HepG2 (cell line): ENCODE measurements at regions not wholly inside any gene's neighbourhood (a gene's known extent, or its start where the extent isn't known, plus 50 kb on each side); places are given as distances from the start of the nearest gene placed in this dataset.

ENCODE experiments used
- ATAC-seq: fragments of 200-7000 bp; cut with Tn5 transposase; 3 replicates; pipeline ENCODE4 v1.9.1; 2020; ENCODE audit warnings: mild to moderate bottlenecking, moderate library complexity
- BruUV-seq: library from RNA; stranded (reverse); fragments of 400-500 nt; replicated peaks from 2 replicates; lab custom pipeline; 2021; lab: Mats Ljungman, UMichigan
- CTCF ChIA-PET: fragments of 300-600 bp; formaldehyde crosslinking; extraction: SDS; loops from one replicate; lab custom pipeline; 2021; ENCODE audit warnings: low total read pairs, inconsistent platforms, low intra/inter-chr PET ratio; lab: Yijun Ruan, JAX
- POLR2A ChIA-PET: fragments of 350-600 bp; sonication (Branson Sonifier 250); formaldehyde crosslinking; loops from one replicate; lab custom pipeline; 2020; ENCODE audit warnings: antibody characterized with exemption, inconsistent platforms; lab: Yijun Ruan, JAX
- DNase-seq: peaks from one replicate; pipeline ENCODE4 v3.0.0-alpha.2; 2015; ENCODE audit warnings: low spot score
- FAIRE-seq: peaks from 3 replicates; lab custom pipeline; 2011; peaks lifted over from hg19 to GRCh38; lab: Jason Lieb, UNC
- H2AFZ ChIP-seq: one replicate; pipeline ENCODE4 v1.6.1; 2011; ENCODE audit warnings: low read length, inconsistent platforms
- H3K27ac ChIP-seq: fragments of 300-600 bp; 3 replicates; pipeline ENCODE4 v1.8.0; 2011; ENCODE audit warnings: mixed run types, mild to moderate bottlenecking, mixed read lengths, low read length, inconsistent platforms; ENCODE audit not compliant: insufficient read depth; ENCODE audit errors: extremely low read length
- H3K27me3 ChIP-seq, 2 experiments: fragments of 200-600 bp in 1 of 2; 2 replicates in 1 of 2; 3 replicates in 1 of 2; pipeline versions ENCODE4 v1.6.0 to v1.8.0; 2011; ENCODE audit warnings: low read length in 2 of 2, mild to moderate bottlenecking in 2 of 2, moderate library complexity in 2 of 2, inconsistent platforms in 1 of 2; ENCODE audit not compliant: insufficient read depth in 2 of 2, control insufficient read depth in 1 of 2
- H3K36me3 ChIP-seq, 2 experiments: fragments of 200-600 bp in 1 of 2; replicated peaks in 1 of 2; 2 replicates in 1 of 2; 3 replicates in 1 of 2; pipeline versions ENCODE4 v1.5.1 to v1.8.0; 2011; ENCODE audit warnings: low read length in 2 of 2, inconsistent platforms in 1 of 2; ENCODE audit not compliant: insufficient read depth in 2 of 2, control insufficient read depth in 1 of 2
- H3K4me1 ChIP-seq: 2 replicates; pipeline ENCODE4 v1.5.1; 2012; ENCODE audit warnings: low read length, inconsistent platforms; ENCODE audit not compliant: insufficient read depth
- H3K4me2 ChIP-seq: 2 replicates; pipeline ENCODE4 v1.6.0; 2011; ENCODE audit warnings: low read depth, low read length, inconsistent platforms
- H3K4me3 ChIP-seq, 3 experiments: fragments of 200-600 bp in 1 of 3; sonication (generic), shearing (Covaris generic) in 1 of 3; replicated peaks in 1 of 3; 2 replicates each; pipeline ENCODE4 v1.5.1; 2011 to 2016; ENCODE audit warnings: low read length in 3 of 3, inconsistent platforms in 2 of 3, low read depth in 2 of 3, mild to moderate bottlenecking in 2 of 3, control low read depth in 1 of 3, mixed read lengths in 1 of 3; ENCODE audit not compliant: insufficient read depth in 1 of 3
- H3K79me2 ChIP-seq: one replicate; pipeline ENCODE4 v1.6.1; 2011; ENCODE audit warnings: low read length, inconsistent platforms; ENCODE audit not compliant: insufficient read depth
- H3K9ac ChIP-seq: 2 replicates; pipeline ENCODE4 v1.6.0; 2011; ENCODE audit warnings: mild to moderate bottlenecking, low read depth, low read length, inconsistent platforms; ENCODE audit not compliant: insufficient read depth
- H3K9me3 ChIP-seq: 2 replicates; pipeline ENCODE4 v1.5.1; 2012; ENCODE audit warnings: mild to moderate bottlenecking, low read length
- H4K20me1 ChIP-seq: 2 replicates; pipeline ENCODE4 v1.6.0; 2011; ENCODE audit warnings: inconsistent platforms, mild to moderate bottlenecking, low read length, moderate library complexity; ENCODE audit not compliant: insufficient read depth
- CCAR2 ChIP-seq: fragments of 200-400 bp; formaldehyde crosslinking; optimal IDR thresholded peaks from 2 replicates; pipeline ENCODE3; 2018; ENCODE audit warnings: low read depth, mild to moderate bottlenecking, low read length, moderate library complexity
- ELF1 ChIP-seq: sonication (generic); formaldehyde crosslinking; IDR thresholded peaks from 2 replicates; pipeline ENCODE4 v1.4.0; 2020; ENCODE audit warnings: missing genetic modification reagents
- HIC2 ChIP-seq: sonication (generic); formaldehyde crosslinking; IDR thresholded peaks from 2 replicates; pipeline ENCODE4 v1.9.0; 2022; ENCODE audit warnings: low read depth, missing genetic modification reagents
- RFX1 ChIP-seq: fragments of 450-650 bp; IDR thresholded peaks from 2 replicates; pipeline ENCODE4 v1.6.1; 2017
- ZNF207 ChIP-seq: fragments of 450-650 bp; IDR thresholded peaks from 2 replicates; pipeline ENCODE4 v1.6.1; 2016; ENCODE audit warnings: antibody characterized with exemption, borderline replicate concordance
- ZNF3 ChIP-seq: IDR thresholded peaks from 2 replicates; pipeline ENCODE4 v1.7.0; 2017; ENCODE audit warnings: inconsistent platforms
- ZNF337 ChIP-seq: sonication (generic); formaldehyde crosslinking; IDR thresholded peaks from 2 replicates; pipeline ENCODE4 v1.5.1; 2020; ENCODE audit warnings: missing genetic modification reagents, low read depth, mild to moderate bottlenecking, borderline replicate concordance
- ZNF383 ChIP-seq: sonication (generic); formaldehyde crosslinking; IDR thresholded peaks from 2 replicates; pipeline ENCODE4 v1.4.0; 2020; ENCODE audit warnings: missing genetic modification reagents, mild to moderate bottlenecking, borderline replicate concordance
- ZNF468 ChIP-seq: sonication (generic); formaldehyde crosslinking; IDR thresholded peaks from 2 replicates; pipeline ENCODE4 v1.8.0; 2022; ENCODE audit warnings: mild to moderate bottlenecking, moderate library complexity, missing genetic modification reagents
- ZNF562 ChIP-seq: sonication (generic); formaldehyde crosslinking; IDR thresholded peaks from 2 replicates; pipeline ENCODE4 v1.8.0; 2022; ENCODE audit warnings: missing genetic modification reagents, borderline replicate concordance
- ZNF615 ChIP-seq: sonication (generic); formaldehyde crosslinking; IDR thresholded peaks from 2 replicates; pipeline ENCODE4 v1.5.0; 2020; ENCODE audit warnings: mild to moderate bottlenecking, missing genetic modification reagents, borderline replicate concordance
- ZNF644 ChIP-seq: IDR thresholded peaks from 2 replicates; pipeline ENCODE4 v1.6.1; 2016; ENCODE audit warnings: low read depth
- WGBS: methylation state at CpG from one replicate; pipeline ENCODE4 v1.1.6; 2017; ENCODE audit warnings: low lambda C conversion rate; 5-methylcytosine and 5-hydroxymethylcytosine counted together
- in situ Hi-C: cut with HindIII; loops from 2 replicates; pipeline ENCODE4 v1.10.0; 2017; ENCODE audit warnings: low pct_unique_long_range_greater_than_20kb; ENCODE audit not compliant: extremely low pct_ligation_motif_present
- intact Hi-C: fragments of 100-400 bp; cut with micrococcal nuclease; formaldehyde crosslinking; loops from one replicate; pipeline ENCODE4 v1.10.0; 2022; ENCODE audit not compliant: unreplicated experiment
- TF ChIP-seq, protein P1 (sequence below): sonication (generic); formaldehyde crosslinking; IDR thresholded peaks from 2 replicates; pipeline ENCODE4 v1.5.1; 2020; ENCODE audit warnings: mild to moderate bottlenecking, missing genetic modification reagents
- TF ChIP-seq, protein P2 (sequence below): sonication (generic); formaldehyde crosslinking; IDR thresholded peaks from 2 replicates; pipeline ENCODE4 v1.4.0; 2020; ENCODE audit warnings: missing genetic modification reagents, borderline replicate concordance
- TF ChIP-seq, protein P3 (sequence below): IDR thresholded peaks from 2 replicates; pipeline ENCODE4 v1.4.0; 2020; ENCODE audit warnings: mild to moderate bottlenecking, missing genetic modification reagents

DNA sequence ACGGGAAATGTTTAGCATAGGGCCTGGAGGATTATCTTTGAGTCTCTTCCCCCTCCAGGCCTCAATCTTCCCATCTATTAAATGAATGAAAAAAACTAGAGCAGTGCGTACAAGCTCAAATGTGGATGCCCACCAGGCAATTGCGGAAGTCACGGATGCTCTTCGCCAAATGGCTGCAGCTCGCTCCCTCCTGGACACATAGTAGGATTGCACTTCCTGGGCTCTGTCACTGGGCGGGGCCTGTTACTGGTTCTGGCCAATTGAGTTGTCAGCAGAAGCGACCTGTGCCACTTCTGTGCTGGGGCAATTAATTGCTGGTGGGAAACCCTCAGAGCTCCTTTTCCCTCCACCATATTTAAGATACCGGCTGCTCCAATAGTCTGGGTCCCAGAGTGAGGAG is 168.2 kb upstream of the IRX6 start:
- Histone ChIP-seq H3K9ac (no peak overlapping the region), H3K36me3 (no peaks in the 10 kb centered on the region), H3K4me2 (no peak overlapping the region), H3K4me3 (no peak overlapping the region), H3K27me3 (no peaks in the 10 kb centered on the region), H2AFZ (no peak overlapping the region), H4K20me1 (no peaks in the 10 kb centered on the region), H3K27ac (no peak overlapping the region), H3K4me1 (no peaks in the 10 kb centered on the region), H3K79me2 (no peaks in the 10 kb centered on the region), H3K9me3 (no peaks in the 10 kb centered on the region)
- ChIA-PET POLR2A (no interaction called here), CTCF (no interaction called here)
- FAIRE-seq (no peak), ATAC-seq (no peak), DNase-seq (no peak)
- in situ Hi-C loops (no loop called here), intact Hi-C loops (no loop called here)
- WGBS: 68% methylated on average over 9 of the region's 9 CpGs
- BruUV-seq: no TSS peak
- no peak for TF ChIP-seq CCAR2
- TF ChIP-seq ZNF383 (CRISPR knock-in tag): no peak
- no peak for TF ChIP-seq ZNF207
- TF ChIP-seq HIC2 (CRISPR knock-in tag): no peak
- no peak for TF ChIP-seq ZNF562 (CRISPR knock-in tag)
- no peak for TF ChIP-seq ZNF615 (CRISPR knock-in tag)
- no peak for TF ChIP-seq ZNF468 (CRISPR knock-in tag)
- TF ChIP-seq, protein P1, sequence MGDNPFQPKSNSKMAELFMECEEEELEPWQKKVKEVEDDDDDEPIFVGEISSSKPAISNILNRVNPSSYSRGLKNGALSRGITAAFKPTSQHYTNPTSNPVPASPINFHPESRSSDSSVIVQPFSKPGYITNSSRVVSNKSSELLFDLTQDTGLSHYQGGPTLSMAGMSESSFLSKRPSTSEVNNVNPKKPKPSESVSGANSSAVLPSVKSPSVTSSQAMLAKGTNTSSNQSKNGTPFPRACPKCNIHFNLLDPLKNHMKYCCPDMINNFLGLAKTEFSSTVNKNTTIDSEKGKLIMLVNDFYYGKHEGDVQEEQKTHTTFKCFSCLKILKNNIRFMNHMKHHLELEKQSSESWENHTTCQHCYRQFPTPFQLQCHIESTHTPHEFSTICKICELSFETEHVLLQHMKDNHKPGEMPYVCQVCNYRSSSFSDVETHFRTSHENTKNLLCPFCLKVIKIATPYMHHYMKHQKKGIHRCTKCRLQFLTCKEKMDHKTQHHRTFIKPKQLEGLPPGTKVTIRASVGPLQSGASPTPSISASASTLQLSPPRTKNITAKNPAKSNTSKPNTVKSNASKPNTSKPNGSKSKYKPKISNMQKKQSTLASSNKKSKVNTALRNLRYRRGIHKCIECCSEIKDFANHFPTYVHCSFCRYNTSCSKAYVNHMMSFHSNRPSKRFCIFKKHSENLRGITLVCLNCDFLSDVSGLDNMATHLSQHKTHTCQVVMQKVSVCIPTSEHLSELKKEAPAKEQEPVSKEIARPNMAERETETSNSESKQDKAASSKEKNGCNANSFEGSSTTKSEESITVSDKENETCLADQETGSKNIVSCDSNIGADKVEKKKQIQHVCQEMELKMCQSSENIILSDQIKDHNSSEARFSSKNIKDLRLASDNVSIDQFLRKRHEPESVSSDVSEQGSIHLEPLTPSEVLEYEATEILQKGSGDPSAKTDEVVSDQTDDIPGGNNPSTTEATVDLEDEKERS: no peak
- no peak for TF ChIP-seq ZNF3 (CRISPR knock-in tag)
- no peak for TF ChIP-seq ZNF644 (CRISPR knock-in tag)
- TF ChIP-seq ELF1 (CRISPR knock-in tag): no peak
- no peak for TF ChIP-seq ZNF337 (CRISPR knock-in tag)
- TF ChIP-seq, protein P2, sequence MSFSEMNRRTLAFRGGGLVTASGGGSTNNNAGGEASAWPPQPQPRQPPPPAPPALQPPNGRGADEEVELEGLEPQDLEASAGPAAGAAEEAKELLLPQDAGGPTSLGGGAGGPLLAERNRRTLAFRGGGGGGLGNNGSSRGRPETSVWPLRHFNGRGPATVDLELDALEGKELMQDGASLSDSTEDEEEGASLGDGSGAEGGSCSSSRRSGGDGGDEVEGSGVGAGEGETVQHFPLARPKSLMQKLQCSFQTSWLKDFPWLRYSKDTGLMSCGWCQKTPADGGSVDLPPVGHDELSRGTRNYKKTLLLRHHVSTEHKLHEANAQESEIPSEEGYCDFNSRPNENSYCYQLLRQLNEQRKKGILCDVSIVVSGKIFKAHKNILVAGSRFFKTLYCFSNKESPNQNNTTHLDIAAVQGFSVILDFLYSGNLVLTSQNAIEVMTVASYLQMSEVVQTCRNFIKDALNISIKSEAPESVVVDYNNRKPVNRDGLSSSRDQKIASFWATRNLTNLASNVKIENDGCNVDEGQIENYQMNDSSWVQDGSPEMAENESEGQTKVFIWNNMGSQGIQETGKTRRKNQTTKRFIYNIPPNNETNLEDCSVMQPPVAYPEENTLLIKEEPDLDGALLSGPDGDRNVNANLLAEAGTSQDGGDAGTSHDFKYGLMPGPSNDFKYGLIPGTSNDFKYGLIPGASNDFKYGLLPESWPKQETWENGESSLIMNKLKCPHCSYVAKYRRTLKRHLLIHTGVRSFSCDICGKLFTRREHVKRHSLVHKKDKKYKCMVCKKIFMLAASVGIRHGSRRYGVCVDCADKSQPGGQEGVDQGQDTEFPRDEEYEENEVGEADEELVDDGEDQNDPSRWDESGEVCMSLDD (CRISPR knock-in tag): no peak
- TF ChIP-seq RFX1: no peak
- TF ChIP-seq, protein P3, sequence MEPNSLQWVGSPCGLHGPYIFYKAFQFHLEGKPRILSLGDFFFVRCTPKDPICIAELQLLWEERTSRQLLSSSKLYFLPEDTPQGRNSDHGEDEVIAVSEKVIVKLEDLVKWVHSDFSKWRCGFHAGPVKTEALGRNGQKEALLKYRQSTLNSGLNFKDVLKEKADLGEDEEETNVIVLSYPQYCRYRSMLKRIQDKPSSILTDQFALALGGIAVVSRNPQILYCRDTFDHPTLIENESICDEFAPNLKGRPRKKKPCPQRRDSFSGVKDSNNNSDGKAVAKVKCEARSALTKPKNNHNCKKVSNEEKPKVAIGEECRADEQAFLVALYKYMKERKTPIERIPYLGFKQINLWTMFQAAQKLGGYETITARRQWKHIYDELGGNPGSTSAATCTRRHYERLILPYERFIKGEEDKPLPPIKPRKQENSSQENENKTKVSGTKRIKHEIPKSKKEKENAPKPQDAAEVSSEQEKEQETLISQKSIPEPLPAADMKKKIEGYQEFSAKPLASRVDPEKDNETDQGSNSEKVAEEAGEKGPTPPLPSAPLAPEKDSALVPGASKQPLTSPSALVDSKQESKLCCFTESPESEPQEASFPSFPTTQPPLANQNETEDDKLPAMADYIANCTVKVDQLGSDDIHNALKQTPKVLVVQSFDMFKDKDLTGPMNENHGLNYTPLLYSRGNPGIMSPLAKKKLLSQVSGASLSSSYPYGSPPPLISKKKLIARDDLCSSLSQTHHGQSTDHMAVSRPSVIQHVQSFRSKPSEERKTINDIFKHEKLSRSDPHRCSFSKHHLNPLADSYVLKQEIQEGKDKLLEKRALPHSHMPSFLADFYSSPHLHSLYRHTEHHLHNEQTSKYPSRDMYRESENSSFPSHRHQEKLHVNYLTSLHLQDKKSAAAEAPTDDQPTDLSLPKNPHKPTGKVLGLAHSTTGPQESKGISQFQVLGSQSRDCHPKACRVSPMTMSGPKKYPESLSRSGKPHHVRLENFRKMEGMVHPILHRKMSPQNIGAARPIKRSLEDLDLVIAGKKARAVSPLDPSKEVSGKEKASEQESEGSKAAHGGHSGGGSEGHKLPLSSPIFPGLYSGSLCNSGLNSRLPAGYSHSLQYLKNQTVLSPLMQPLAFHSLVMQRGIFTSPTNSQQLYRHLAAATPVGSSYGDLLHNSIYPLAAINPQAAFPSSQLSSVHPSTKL (CRISPR knock-in tag): no peak
